ENCODE measurements at regions not wholly inside any gene's neighbourhood (a gene's known extent, or its start where the extent isn't known, plus 50 kb on each side); places are given as distances from the start of the nearest gene placed in this dataset.

DNA sequence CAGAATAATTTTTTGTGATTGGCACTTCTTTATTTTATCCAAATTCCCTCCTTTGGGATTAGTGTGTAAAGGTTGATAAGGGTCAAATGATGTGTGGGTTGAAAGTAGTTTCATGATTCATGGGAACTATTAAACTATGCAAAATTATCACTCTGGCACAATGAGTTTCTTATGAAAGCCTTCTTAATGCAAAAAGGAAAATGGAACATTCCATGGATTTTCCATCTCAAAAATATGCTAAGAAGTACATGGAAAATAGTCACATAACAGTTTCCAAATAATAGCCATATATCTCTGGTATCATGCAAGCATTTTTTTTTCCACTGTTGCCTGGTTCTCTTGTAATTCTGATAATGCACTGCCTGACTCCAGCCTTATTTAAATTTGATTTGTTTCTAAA lies 639.7 kb downstream of the NR4A2 start:
- H3K27me3 Mint-ChIP-seq, result no peaks in the 10 kb centered on the region
- ATAC-seq (ENCODE audit: low read depth) (no peak), DNase-seq (ENCODE audit: low spot score in 2 of 2) (no peak)
- peaks cover 2% of the 10 kb centered on the region for H3K9me3 Mint-ChIP-seq
- peaks cover 2% of the 10 kb centered on the region for H3K4me1 Mint-ChIP-seq
- no peak overlapping the region for H3K4me3 Mint-ChIP-seq
- no peak overlapping the region for H3K27ac Mint-ChIP-seq
- no peaks in the 10 kb centered on the region for H3K36me3 Mint-ChIP-seq

DNA sequence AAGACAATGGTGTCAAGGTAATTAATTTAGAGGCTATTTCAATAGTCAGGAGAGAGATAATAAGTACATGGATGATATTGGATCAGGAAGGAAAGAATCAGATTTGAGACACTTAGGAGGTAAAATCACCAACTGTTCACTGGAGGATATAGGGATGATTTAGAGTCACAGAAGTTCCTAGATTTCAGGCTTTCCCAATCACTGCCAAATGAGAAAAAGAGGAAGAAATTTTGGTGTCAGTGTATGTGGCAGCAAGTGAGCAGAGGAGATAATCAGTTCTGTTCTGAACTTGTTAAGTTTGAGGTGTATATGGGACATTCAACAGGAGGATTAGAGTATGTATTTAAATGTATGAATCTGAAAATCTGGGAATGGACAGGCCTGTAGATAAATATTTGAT lies 640.4 kb downstream of the NR4A2 start:
- no peaks in the 10 kb centered on the region for H3K36me3 Mint-ChIP-seq
- H3K9me3 Mint-ChIP-seq, result no peaks in the 10 kb centered on the region
- peaks cover 2% of the 10 kb centered on the region for H3K4me1 Mint-ChIP-seq
- no peak overlapping the region for H3K27ac Mint-ChIP-seq
- H3K27me3 Mint-ChIP-seq, result no peaks in the 10 kb centered on the region
- DNase-seq (ENCODE audit: low spot score in 2 of 2) (no peak), ATAC-seq (ENCODE audit: low read depth) (no peak)
- no peak overlapping the region for H3K4me3 Mint-ChIP-seq

GRCh38 chr2:155690785-155691184 lies 641.7 kb downstream of the NR4A2 start:
- peak; percentile 62 for ATAC-seq (ENCODE audit: low read depth)
- no peaks in the 10 kb centered on the region for H3K9me3 Mint-ChIP-seq
- H3K27me3 Mint-ChIP-seq, result no peaks in the 10 kb centered on the region
- no peak for DNase-seq (ENCODE audit: low spot score in 2 of 2)
- no peak overlapping the region for H3K4me3 Mint-ChIP-seq
- no peaks in the 10 kb centered on the region for H3K36me3 Mint-ChIP-seq
- no peak overlapping the region for H3K27ac Mint-ChIP-seq
- peaks cover 2% of the 10 kb centered on the region for H3K4me1 Mint-ChIP-seq

DNA sequence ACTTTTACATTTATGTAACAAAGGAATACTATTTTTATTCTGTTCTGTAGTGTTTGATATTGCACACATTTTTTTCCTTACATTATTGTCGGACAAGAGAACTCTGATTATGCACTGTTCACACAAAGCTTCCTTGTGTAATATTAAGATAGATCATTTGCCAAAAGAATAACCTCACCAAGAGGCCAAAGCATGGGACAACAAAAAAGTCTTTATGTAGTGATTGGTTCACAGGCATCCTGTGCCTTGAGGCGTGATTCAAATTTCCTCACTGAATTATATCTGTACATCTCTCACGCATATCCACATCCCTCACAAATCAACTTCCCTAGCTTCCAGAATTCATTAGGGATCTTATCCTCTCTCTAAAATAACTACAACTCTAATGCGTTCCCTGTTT lies 642.7 kb downstream of the NR4A2 start:
- DNase-seq (ENCODE audit: low spot score in 2 of 2) (no peak), ATAC-seq (ENCODE audit: low read depth) (no peak)
- Mint-ChIP-seq H3K9me3 (no peaks in the 10 kb centered on the region), H3K27me3 (no peaks in the 10 kb centered on the region), H3K27ac (no peak overlapping the region), H3K4me1 (peaks cover 2% of the 10 kb centered on the region), H3K4me3 (no peak overlapping the region), H3K36me3 (no peaks in the 10 kb centered on the region)

- Mint-ChIP-seq H3K4me1 (peaks cover 2% of the 10 kb centered on the region), H3K4me3 (no peak overlapping the region), H3K9me3 (no peaks in the 10 kb centered on the region), H3K36me3 (no peaks in the 10 kb centered on the region), H3K27ac (no peak overlapping the region), H3K27me3 (no peaks in the 10 kb centered on the region)
- ATAC-seq (ENCODE audit: low read depth), result no peak
- no peak for DNase-seq (ENCODE audit: low spot score in 2 of 2)
Measured at GRCh38 chr2:155687181-155687580, 645.3 kb downstream of the NR4A2 start.

DNA sequence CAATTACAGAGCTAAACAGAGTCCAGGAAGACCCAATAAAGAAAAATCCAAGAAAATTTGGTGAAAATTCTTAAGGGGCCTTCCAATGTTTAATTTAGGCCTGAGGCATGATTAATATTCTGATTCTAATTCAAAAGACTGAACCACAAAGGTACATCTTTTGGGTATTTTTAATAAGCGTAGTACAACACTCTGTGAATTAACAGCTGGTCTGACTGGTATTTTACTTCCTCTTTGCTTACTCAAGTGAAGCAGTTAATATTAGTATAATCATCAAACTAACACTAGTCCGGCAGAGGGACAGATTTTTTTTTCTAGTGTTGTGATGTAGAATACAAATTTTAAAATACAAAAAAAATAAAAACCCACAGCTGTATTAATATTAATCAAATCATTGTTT lies 652.9 kb downstream of the NR4A2 start:
- H3K27me3 Mint-ChIP-seq, result no peaks in the 10 kb centered on the region
- no peaks in the 10 kb centered on the region for H3K36me3 Mint-ChIP-seq
- no peak overlapping the region for H3K27ac Mint-ChIP-seq
- H3K9me3 Mint-ChIP-seq, result no peaks in the 10 kb centered on the region
- ATAC-seq (ENCODE audit: low read depth), result no peak
- no peak overlapping the region for H3K4me3 Mint-ChIP-seq
- DNase-seq (ENCODE audit: low spot score in 2 of 2), result no peak
- no peaks in the 10 kb centered on the region for H3K4me1 Mint-ChIP-seq

GRCh38 chr2:155675920-155676319 lies 656.6 kb downstream of the NR4A2 start:
- Mint-ChIP-seq H3K4me1 (no peaks in the 10 kb centered on the region), H3K36me3 (no peaks in the 10 kb centered on the region), H3K27me3 (no peaks in the 10 kb centered on the region), H3K9me3 (peaks cover 3% of the 10 kb centered on the region), H3K27ac (no peak overlapping the region), H3K4me3 (no peak overlapping the region)
- ATAC-seq (ENCODE audit: low read depth), result no peak
- no peak for DNase-seq (ENCODE audit: low spot score in 2 of 2)

DNA sequence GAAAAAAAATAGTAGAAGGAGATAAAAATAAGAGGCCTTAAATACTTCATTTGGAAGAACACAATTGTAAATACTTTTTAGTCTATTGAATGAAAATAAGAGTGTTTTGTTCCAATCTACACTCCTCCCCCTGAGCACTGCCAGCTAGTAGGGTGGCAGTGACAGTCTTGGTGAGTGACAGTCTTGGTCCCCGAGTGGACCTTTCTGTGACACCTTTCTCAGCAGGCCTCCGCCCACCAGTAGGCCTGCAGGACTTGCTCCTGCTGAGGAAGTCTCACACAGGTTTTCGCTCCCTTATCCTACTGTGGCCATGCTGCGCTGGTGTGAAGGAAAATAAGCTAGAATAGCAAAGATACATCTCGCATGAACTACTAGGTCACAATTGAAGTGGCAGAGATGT lies 666.8 kb downstream of the NR4A2 start:
- Mint-ChIP-seq H3K36me3 (no peaks in the 10 kb centered on the region), H3K27ac (no peak overlapping the region)
- no peak for ATAC-seq (ENCODE audit: low read depth)

DNA sequence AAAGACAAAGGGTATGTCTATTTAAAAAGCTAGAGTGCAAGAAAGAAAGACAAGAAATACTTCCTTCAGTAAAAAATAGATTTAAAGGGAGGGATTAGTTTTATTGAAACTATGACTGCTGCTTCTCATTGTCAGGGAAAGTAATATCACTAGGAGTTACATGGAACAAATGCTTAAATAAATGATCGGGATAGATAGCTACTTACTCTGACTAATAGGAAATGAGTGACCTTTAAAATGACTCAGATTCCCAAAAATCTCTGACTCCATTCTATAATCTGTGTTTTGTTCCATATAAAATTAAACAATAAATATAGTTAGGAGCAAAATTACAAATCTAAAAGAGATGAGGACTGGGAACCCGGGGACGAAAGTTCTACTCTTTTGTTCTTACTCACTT lies 669.3 kb downstream of the NR4A2 start:
- H3K9me3 Mint-ChIP-seq, result peaks cover 2% of the 10 kb centered on the region
- H3K27me3 Mint-ChIP-seq, result no peaks in the 10 kb centered on the region
- no peaks in the 10 kb centered on the region for H3K36me3 Mint-ChIP-seq
- no peak overlapping the region for H3K27ac Mint-ChIP-seq
- no peak for DNase-seq (ENCODE audit: low spot score in 2 of 2)
- no peak overlapping the region for H3K4me3 Mint-ChIP-seq
- H3K4me1 Mint-ChIP-seq, result no peaks in the 10 kb centered on the region
- no peak for ATAC-seq (ENCODE audit: low read depth)

More for the DNA sequence above, 666.8 kb downstream of the NR4A2 start:
- Mint-ChIP-seq H3K9me3 (no peaks in the 10 kb centered on the region), H3K4me1 (no peaks in the 10 kb centered on the region), H3K27me3 (no peaks in the 10 kb centered on the region), H3K4me3 (no peak overlapping the region)
- DNase-seq (ENCODE audit: low spot score in 2 of 2), result no peak

DNA sequence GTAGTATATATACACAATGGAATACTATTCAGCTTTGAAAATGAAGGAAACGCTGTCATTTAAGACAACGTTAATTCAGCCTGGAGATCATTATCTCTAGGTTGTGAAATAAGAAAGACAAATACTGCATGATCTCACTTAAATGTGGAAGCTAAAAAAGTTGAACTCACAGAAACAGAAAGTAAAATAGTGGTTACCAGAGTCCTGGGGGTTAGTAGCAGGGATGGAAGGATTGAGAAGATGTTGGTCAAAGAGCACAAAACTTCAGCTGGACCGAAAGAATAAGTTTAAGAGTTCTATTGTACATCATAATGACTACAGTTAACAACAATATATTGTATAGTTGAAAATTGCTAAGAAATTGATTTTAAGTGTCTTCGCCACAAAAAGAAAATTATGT lies 670.3 kb downstream of the NR4A2 start:
- ATAC-seq (ENCODE audit: low read depth) (no peak), DNase-seq (ENCODE audit: low spot score in 2 of 2) (no peak)
- H3K4me1 Mint-ChIP-seq, result no peaks in the 10 kb centered on the region
- no peak overlapping the region for H3K27ac Mint-ChIP-seq
- H3K27me3 Mint-ChIP-seq, result no peaks in the 10 kb centered on the region
- no peaks in the 10 kb centered on the region for H3K36me3 Mint-ChIP-seq
- peaks cover 2% of the 10 kb centered on the region for H3K9me3 Mint-ChIP-seq
- H3K4me3 Mint-ChIP-seq, result no peak overlapping the region

DNA sequence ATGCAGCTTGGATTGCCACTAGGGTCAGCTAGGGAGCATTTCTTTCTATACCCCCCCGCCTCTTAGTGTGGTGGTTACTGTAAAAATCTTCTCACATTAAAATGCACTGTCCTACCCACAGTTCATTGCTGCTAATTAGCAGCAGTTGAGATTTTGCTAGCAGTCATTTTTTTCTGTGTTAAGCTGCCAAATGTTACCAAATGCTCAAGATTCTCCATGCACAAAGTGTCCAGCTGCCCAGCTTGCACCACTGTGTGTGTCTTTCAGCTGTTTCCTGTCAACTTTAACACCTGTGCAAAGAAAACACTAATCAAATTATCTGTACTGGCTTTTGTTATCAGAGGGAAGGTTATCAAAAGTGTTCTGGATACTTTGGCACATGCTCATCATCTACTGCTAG lies 679.3 kb downstream of the NR4A2 start:
- ATAC-seq (ENCODE audit: low read depth) (no peak), DNase-seq (ENCODE audit: low spot score in 2 of 2) (no peak)
- Mint-ChIP-seq H3K4me1 (no peaks in the 10 kb centered on the region), H3K9me3 (no peaks in the 10 kb centered on the region), H3K27me3 (no peaks in the 10 kb centered on the region), H3K27ac (no peak overlapping the region), H3K4me3 (no peak overlapping the region), H3K36me3 (no peaks in the 10 kb centered on the region)

DNA sequence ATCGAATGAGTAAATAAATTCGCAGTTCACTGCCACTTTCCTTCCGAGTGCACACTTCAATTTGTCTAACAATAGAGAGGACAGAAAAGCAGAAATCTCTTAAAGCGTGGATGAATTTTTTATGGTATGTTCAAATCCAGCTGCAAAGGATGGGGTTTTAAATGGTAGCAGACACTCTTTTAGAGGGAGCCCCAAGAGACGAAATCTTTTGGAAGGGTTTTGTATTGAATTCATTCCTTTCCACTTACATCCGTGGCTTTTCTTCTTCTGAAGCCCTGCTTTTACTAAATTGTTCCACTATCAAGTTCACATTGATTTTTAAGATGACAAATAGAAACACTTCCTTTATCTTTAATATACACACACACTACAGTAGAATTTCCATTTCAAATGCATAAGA lies 680.7 kb downstream of the NR4A2 start:
- no peak for DNase-seq (ENCODE audit: low spot score in 2 of 2)
- Mint-ChIP-seq H3K4me3 (no peak overlapping the region), H3K4me1 (no peaks in the 10 kb centered on the region), H3K27me3 (no peaks in the 10 kb centered on the region), H3K36me3 (no peaks in the 10 kb centered on the region), H3K9me3 (peaks cover 1% of the 10 kb centered on the region), H3K27ac (no peak overlapping the region)
- no peak for ATAC-seq (ENCODE audit: low read depth)

DNA sequence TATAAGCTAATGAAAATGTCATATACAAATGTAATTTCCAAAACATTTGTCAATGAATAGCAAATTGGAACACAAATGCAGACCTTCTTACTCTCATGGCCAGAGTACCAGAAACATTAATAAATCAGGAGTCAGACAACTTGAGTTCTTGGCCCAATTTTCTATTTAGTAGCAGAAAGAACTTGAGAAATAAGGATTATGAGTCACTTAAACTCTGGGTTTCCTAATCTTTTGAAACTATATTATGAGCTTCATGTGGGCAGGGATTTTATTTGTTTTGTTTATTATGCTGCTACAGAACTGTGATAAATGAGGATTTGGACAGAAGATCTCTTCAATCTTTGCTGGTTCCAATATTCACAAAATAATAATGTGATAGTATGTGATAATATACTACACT lies 686.7 kb downstream of the NR4A2 start:
- Mint-ChIP-seq H3K4me3 (no peak overlapping the region), H3K36me3 (no peaks in the 10 kb centered on the region), H3K27me3 (no peaks in the 10 kb centered on the region), H3K4me1 (no peaks in the 10 kb centered on the region), H3K27ac (no peak overlapping the region), H3K9me3 (peaks cover 1% of the 10 kb centered on the region)
- no peak for ATAC-seq (ENCODE audit: low read depth)
- no peak for DNase-seq (ENCODE audit: low spot score in 2 of 2)

GRCh38 chr2:155643056-155643775 lies 689.3 kb downstream of the NR4A2 start:
- no peaks in the 10 kb centered on the region for H3K4me1 Mint-ChIP-seq
- no peaks in the 10 kb centered on the region for H3K36me3 Mint-ChIP-seq
- H3K9me3 Mint-ChIP-seq, result peaks cover 1% of the 10 kb centered on the region
- no peak overlapping the region for H3K4me3 Mint-ChIP-seq
- no peak for DNase-seq (ENCODE audit: low spot score in 2 of 2)
- H3K27me3 Mint-ChIP-seq, result no peaks in the 10 kb centered on the region
- no peak overlapping the region for H3K27ac Mint-ChIP-seq
- ATAC-seq (ENCODE audit: low read depth), result no peak

GRCh38 chr2:155633887-155634570 lies 698.5 kb downstream of the NR4A2 start:
- DNase-seq (ENCODE audit: low spot score in 2 of 2), result no peak
- Mint-ChIP-seq H3K36me3 (no peaks in the 10 kb centered on the region), H3K9me3 (no peaks in the 10 kb centered on the region)

More at GRCh38 chr2:155633887-155634570, 698.5 kb downstream of the NR4A2 start:
- ATAC-seq (ENCODE audit: low read depth), result no peak
- Mint-ChIP-seq H3K4me1 (no peaks in the 10 kb centered on the region), H3K4me3 (no peak overlapping the region), H3K27ac (no peak overlapping the region), H3K27me3 (no peaks in the 10 kb centered on the region)

All from memory B cell (primary cell).